Astrocyte of the spinal cord (primary cell): ENCODE measurements at regions not wholly inside any gene's neighbourhood (a gene's known extent, or its start where the extent isn't known, plus 50 kb on each side); places are given as distances from the start of the nearest gene placed in this dataset.

Experiments used
- DNase-seq: peaks from one replicate; pipeline ENCODE4 v3.0.0; 2011; ENCODE audit warnings: low read depth, low spot score
- H3K4me3 ChIP-seq: 2 replicates; pipeline ENCODE4 v1.5.1; 2011; ENCODE audit warnings: low read depth, mild to moderate bottlenecking, low read length, moderate library complexity
- CTCF ChIP-seq: IDR thresholded peaks from 2 replicates; pipeline ENCODE4 v1.5.1; 2012; ENCODE audit warnings: low read depth, mild to moderate bottlenecking, low read length, inconsistent platforms
- in situ Hi-C: cut with HindIII; loops from 2 replicates; pipeline ENCODE4 v1.10.0; 2017; ENCODE audit warnings: low sequenced_read_pairs

GRCh38 chr6:139638179-139638941, 263.9 kb upstream of the CITED2 start:
- DNase-seq, result no peak
- no peak for TF ChIP-seq CTCF

GRCh38 chr6:139637766-139638165, 263.3 kb upstream of the CITED2 start:
- no peak for TF ChIP-seq CTCF
- H3K4me3 ChIP-seq, result no peak overlapping the region
- no peak for DNase-seq
- in situ Hi-C loops, result no loop called here

More at GRCh38 chr6:139638179-139638941, 263.9 kb upstream of the CITED2 start:
- no peak overlapping the region for H3K4me3 ChIP-seq
- in situ Hi-C loops, result no loop called here

- in situ Hi-C loops, result no loop called here
- TF ChIP-seq CTCF, result no peak
- no peak for DNase-seq
- H3K4me3 ChIP-seq, result no peak overlapping the region
Observed at GRCh38 chr6:139636391-139636790, 261.9 kb upstream of the CITED2 start.

GRCh38 chr6:139635401-139636130, 261.1 kb upstream of the CITED2 start:
- DNase-seq, result no peak
- in situ Hi-C loops, result no loop called here
- no peak for TF ChIP-seq CTCF
- no peak overlapping the region for H3K4me3 ChIP-seq

- in situ Hi-C loops, result no loop called here
- no peak for TF ChIP-seq CTCF
- no peak overlapping the region for H3K4me3 ChIP-seq
Observed at GRCh38 chr6:139632840-139633239, 258.4 kb upstream of the CITED2 start.

GRCh38 chr6:139628270-139628669, 253.8 kb upstream of the CITED2 start:
- no peak for TF ChIP-seq CTCF
- H3K4me3 ChIP-seq, result no peak overlapping the region
- DNase-seq, result no peak
- in situ Hi-C loops, result no loop called here

More at GRCh38 chr6:139632840-139633239, 258.4 kb upstream of the CITED2 start:
- no peak for DNase-seq
